ENCODE measurements at regions not wholly inside any gene's neighbourhood (a gene's known extent, or its start where the extent isn't known, plus 50 kb on each side); places are given as distances from the start of the nearest gene placed in this dataset.

GRCh38 chrX:41973208-41973607 is 49.9 kb upstream of the CASK start:
- no peak for FAIRE-seq

Measured in islet of Langerhans (tissue), 1 donor.